Uterus (tissue), 3 donors: ENCODE measurements at regions not wholly inside any gene's neighbourhood (a gene's known extent, or its start where the extent isn't known, plus 50 kb on each side); places are given as distances from the start of the nearest gene placed in this dataset.

ENCODE experiments used
- DNase-seq, 2 donors: peaks; one replicate each; pipeline ENCODE4 v3.0.0-alpha.2; 2019 to 2020
- H3K27ac ChIP-seq, 2 donors: fragments of 200-600 bp; sonication (generic); 1 replicate in 1 of 2; 2 replicates in 1 of 2; pipeline ENCODE4 v1.5.1; 2016 to 2018
- H3K27me3 ChIP-seq, 2 donors: fragments of 200-600 bp; sonication (generic); one replicate each; pipeline ENCODE4 v1.5.1; 2018 to 2019; ENCODE audit warnings: control low read depth in 1 of 2
- H3K36me3 ChIP-seq, 2 donors: fragments of 200-600 bp; sonication (generic); one replicate each; pipeline ENCODE4 v1.5.1; 2019; ENCODE audit warnings: control low read depth in 1 of 2
- H3K4me1 ChIP-seq, 2 donors: fragments of 200-600 bp; sonication (generic); one replicate each; pipeline ENCODE4 v1.5.1; 2018 to 2019; ENCODE audit warnings: control low read depth in 1 of 2
- H3K4me3 ChIP-seq, 2 donors: fragments of 200-600 bp; sonication (generic); 1 replicate in 1 of 2; 2 replicates in 1 of 2; pipeline ENCODE4 v1.5.1; 2018 to 2019; ENCODE audit warnings: mild to moderate bottlenecking in 1 of 2
- H3K9me3 ChIP-seq, 2 donors: fragments of 200-600 bp; sonication (generic); one replicate each; pipeline ENCODE4 v1.5.1; 2019; ENCODE audit warnings: control low read depth in 1 of 2
- POLR2A ChIP-seq, 2 donors: fragments of 450-650 bp; IDR thresholded peaks; one replicate each; pipeline ENCODE4 v1.6.1; 2016; ENCODE audit warnings: antibody characterized with exemption in 2 of 2, mild to moderate bottlenecking in 1 of 2, moderate library complexity in 1 of 2
- intact Hi-C: fragments of 100-400 bp; cut with DNase I; formaldehyde crosslinking; loops from one replicate; pipeline ENCODE4 v1.15.1; 2023; ENCODE audit warnings: low total_unique reads
- TF ChIP-seq, protein P1 (sequence below), 4 experiments: fragments of 200-600 bp in 2 of 4; fragments of 450-650 bp in 2 of 4; sonication (generic) in 2 of 4; IDR thresholded peaks; one replicate each; pipeline ENCODE4 v1.5.1; 2016 to 2019; ENCODE audit warnings: antibody characterized with exemption in 4 of 4, mild to moderate bottlenecking in 2 of 4, moderate library complexity in 1 of 4
- donor health status: DM: yes; HTN: yes; CAD: no.

DNA sequence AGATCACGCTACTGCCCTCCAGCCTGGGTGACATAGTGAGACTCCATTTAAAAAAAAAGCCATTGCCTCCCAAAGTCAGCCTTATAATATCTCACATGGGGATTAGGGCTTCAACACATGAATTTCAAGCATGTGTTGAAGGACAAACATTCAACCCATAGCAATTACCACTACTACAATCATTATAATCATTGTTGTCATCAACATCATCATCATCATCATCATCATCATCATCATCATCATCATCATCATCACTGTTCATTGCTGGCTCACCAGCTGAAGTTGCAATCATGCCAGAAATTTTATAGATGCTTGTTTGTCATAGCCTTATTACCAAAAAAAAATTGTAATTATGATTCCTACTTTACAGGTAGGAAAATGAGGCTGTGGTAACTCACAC, 762.9 kb downstream of the METTL15 start:
- Histone ChIP-seq H3K4me3 (no peak overlapping the region), H3K27me3 (no peaks in the 10 kb centered on the region), H3K36me3 (no peaks in the 10 kb centered on the region), H3K9me3 (no peaks in the 10 kb centered on the region), H3K27ac (no peak overlapping the region), H3K4me1 (no peaks in the 10 kb centered on the region)
- DNase-seq = no peak
- intact Hi-C loops = no loop called here
- TF ChIP-seq, protein P1, sequence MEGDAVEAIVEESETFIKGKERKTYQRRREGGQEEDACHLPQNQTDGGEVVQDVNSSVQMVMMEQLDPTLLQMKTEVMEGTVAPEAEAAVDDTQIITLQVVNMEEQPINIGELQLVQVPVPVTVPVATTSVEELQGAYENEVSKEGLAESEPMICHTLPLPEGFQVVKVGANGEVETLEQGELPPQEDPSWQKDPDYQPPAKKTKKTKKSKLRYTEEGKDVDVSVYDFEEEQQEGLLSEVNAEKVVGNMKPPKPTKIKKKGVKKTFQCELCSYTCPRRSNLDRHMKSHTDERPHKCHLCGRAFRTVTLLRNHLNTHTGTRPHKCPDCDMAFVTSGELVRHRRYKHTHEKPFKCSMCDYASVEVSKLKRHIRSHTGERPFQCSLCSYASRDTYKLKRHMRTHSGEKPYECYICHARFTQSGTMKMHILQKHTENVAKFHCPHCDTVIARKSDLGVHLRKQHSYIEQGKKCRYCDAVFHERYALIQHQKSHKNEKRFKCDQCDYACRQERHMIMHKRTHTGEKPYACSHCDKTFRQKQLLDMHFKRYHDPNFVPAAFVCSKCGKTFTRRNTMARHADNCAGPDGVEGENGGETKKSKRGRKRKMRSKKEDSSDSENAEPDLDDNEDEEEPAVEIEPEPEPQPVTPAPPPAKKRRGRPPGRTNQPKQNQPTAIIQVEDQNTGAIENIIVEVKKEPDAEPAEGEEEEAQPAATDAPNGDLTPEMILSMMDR (IDR thresholded peaks at IDR 0.05) = no peak

DNA sequence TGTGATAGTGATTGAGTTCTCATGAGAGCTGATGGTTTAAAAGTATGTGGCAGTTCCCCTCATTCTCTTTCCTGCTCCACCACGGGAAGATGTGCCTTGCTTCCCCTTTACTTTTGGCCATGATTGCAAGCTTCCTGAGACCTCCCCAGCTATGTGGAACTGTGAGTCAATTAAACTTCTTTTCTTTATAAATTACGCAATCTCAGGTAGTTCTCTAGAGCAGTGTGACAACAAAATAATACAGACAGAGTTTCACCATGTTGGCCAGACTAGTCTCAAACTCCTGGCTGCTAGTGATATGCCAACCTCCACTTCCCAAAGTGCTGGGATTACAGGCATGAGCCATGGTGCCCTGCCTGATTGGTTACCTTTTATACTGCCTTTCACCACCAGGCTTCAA, 755.2 kb downstream of the METTL15 start:
- Histone ChIP-seq H3K4me3 (no peak overlapping the region), H3K9me3 (no peaks in the 10 kb centered on the region), H3K36me3 (no peaks in the 10 kb centered on the region), H3K4me1 (no peaks in the 10 kb centered on the region), H3K27me3 (no peaks in the 10 kb centered on the region), H3K27ac (no peak overlapping the region)
- no peak for DNase-seq
- intact Hi-C loops = no loop called here
- TF ChIP-seq, protein P1 (IDR thresholded peaks at IDR 0.05) = no peak
- TF ChIP-seq POLR2A (IDR thresholded peaks at IDR 0.05) = no peak

GRCh38 chr11:28860893-28861292, 752.7 kb downstream of the METTL15 start:
- Histone ChIP-seq H3K27me3 (no peaks in the 10 kb centered on the region), H3K9me3 (no peaks in the 10 kb centered on the region), H3K4me1 (no peaks in the 10 kb centered on the region), H3K27ac (no peak overlapping the region), H3K4me3 (no peak overlapping the region), H3K36me3 (no peaks in the 10 kb centered on the region)
- intact Hi-C loops = no loop called here
- no peak for DNase-seq
- TF ChIP-seq, protein P1 (IDR thresholded peaks at IDR 0.05) = no peak
- no peak for TF ChIP-seq POLR2A (IDR thresholded peaks at IDR 0.05)

- H3K9me3 ChIP-seq = no peaks in the 10 kb centered on the region
- TF ChIP-seq, protein P1 (IDR thresholded peaks at IDR 0.05) = no peak
- no peak for TF ChIP-seq POLR2A (IDR thresholded peaks at IDR 0.05)
- H3K27me3 ChIP-seq = no peaks in the 10 kb centered on the region
- no peaks in the 10 kb centered on the region for H3K4me1 ChIP-seq
- DNase-seq = no peak
- H3K4me3 ChIP-seq = no peak overlapping the region
- no peaks in the 10 kb centered on the region for H3K36me3 ChIP-seq
- intact Hi-C loops = no loop called here
- no peak overlapping the region for H3K27ac ChIP-seq
These were observed 749.9 kb downstream of the METTL15 start for GRCh38 chr11:28858076-28858475.

GRCh38 chr11:28849053-28849452, 740.9 kb downstream of the METTL15 start:
- intact Hi-C loops = no loop called here
- Histone ChIP-seq H3K36me3 (no peaks in the 10 kb centered on the region), H3K9me3 (no peaks in the 10 kb centered on the region), H3K4me1 (no peaks in the 10 kb centered on the region), H3K27ac (no peak overlapping the region), H3K4me3 (no peak overlapping the region), H3K27me3 (no peaks in the 10 kb centered on the region)
- TF ChIP-seq POLR2A (IDR thresholded peaks at IDR 0.05) = no peak
- TF ChIP-seq, protein P1 (IDR thresholded peaks at IDR 0.05) = no peak
- DNase-seq = no peak
